Mucosa of gallbladder (tissue), 1 donor: ENCODE measurements at regions not wholly inside any gene's neighbourhood (a gene's known extent, or its start where the extent isn't known, plus 50 kb on each side); places are given as distances from the start of the nearest gene placed in this dataset.
"Not testable (repeated sequence)": the region's sequence is repeated elsewhere in the genome, so short reads cannot be mapped to it uniquely, and the experiment has no call there.

Experiments
- DNase-seq: peaks from one replicate; pipeline ENCODE4 v3.0.0-alpha.2; 2020; ENCODE audit warnings: low spot score
- donor health status: DM: no; HTN: no; CAD: no.

- no peak for DNase-seq
Observed at GRCh38 chr22:19599626-19600243, 75.5 kb upstream of the CLDN5 start.

- not testable (repeated sequence) for DNase-seq
Observed at GRCh38 chr22:19603346-19603745, 79.1 kb upstream of the CLDN5 start.

- DNase-seq, result no peak
Observed at GRCh38 chr22:19603767-19604166, 79.6 kb upstream of the CLDN5 start.

GRCh38 chr22:19604711-19605268, 80.6 kb upstream of the CLDN5 start:
- DNase-seq, result no peak

GRCh38 chr22:19605508-19606331, 81.5 kb upstream of the CLDN5 start:
- no peak for DNase-seq

- no peak for DNase-seq
Observed at GRCh38 chr22:19606332-19607191, 82.4 kb upstream of the CLDN5 start.

GRCh38 chr22:19607192-19608002, 83.2 kb upstream of the CLDN5 start:
- DNase-seq, result peak; percentile 35

- no peak for DNase-seq
Observed at GRCh38 chr22:19608003-19608690, 83.9 kb upstream of the CLDN5 start.

GRCh38 chr22:19609753-19610152, 85.5 kb upstream of the CLDN5 start:
- not testable (repeated sequence) for DNase-seq

- no peak for DNase-seq
Observed at GRCh38 chr22:19610518-19611253, 86.5 kb upstream of the CLDN5 start.

GRCh38 chr22:19611590-19611989, 87.4 kb upstream of the CLDN5 start:
- no peak for DNase-seq

- no peak for DNase-seq
Observed at GRCh38 chr22:19612866-19613572, 88.8 kb upstream of the CLDN5 start.

GRCh38 chr22:19614536-19614863, 90.3 kb upstream of the CLDN5 start:
- DNase-seq, result no peak

- DNase-seq, result no peak
Observed at GRCh38 chr22:19615001-19615461, 90.8 kb upstream of the CLDN5 start.

GRCh38 chr22:19615867-19616581, 91.8 kb upstream of the CLDN5 start:
- no peak for DNase-seq

GRCh38 chr22:19619144-19620009, 94.9 kb upstream of the SEPTIN5 start:
- DNase-seq, result no peak

- DNase-seq, result no peak
Observed at GRCh38 chr22:19620742-19621371, 93.4 kb upstream of the SEPTIN5 start.
